Glomerular visceral epithelial cell (primary cell): ENCODE measurements at regions not wholly inside any gene's neighbourhood (a gene's known extent, or its start where the extent isn't known, plus 50 kb on each side); places are given as distances from the start of the nearest gene placed in this dataset.
A peak's percentile ranks its signal among the peaks of the same experiment; 100 is the strongest.
"Not testable (repeated sequence)": the region's sequence is repeated elsewhere in the genome, so short reads cannot be mapped to it uniquely, and the experiment has no call there.

Experiments
- DNase-seq: peaks from one replicate; pipeline ENCODE4 v3.0.0-alpha.2; 2016; ENCODE audit errors: extremely low spot score

DNA sequence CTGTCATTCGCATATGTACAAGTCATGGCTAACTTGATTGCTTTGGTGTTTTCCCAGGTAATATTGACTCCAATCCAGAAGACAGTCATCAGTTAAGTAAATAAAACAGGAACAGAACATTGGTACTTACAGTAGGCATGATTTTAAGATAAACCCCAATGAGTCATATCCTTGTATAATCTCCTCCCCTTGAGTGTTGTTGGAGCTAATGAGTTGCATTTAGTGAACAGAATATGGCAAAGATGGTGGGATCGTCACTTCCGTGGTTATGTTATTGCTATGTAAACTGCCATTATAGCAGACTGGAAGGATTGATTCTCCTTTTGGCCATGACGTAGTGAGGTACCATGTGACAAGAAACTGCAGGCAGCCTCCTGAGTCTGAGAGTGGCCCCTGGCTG lies 102.2 kb downstream of the TMX1 start:
- no peak for DNase-seq

DNA sequence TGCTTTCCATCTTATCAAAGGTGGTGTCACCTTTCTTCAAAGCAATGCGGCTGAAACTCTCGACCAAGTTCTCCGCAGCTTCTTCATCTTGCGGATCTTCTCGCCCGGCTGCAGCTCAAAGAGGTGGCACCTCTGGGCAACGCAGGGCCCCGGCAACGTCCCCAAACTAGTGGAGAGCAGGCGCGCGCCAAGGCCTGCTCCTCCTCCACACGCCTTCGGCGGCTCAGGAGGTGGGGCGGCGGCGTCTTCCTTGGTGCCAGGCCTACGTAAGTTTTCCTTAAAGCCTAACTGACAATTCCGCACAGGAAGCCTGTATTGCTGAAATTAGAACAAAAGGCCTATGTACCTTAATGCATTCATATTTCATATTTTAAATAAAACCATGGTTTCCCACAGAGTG lies 112.0 kb downstream of the TMX1 start:
- no peak for DNase-seq

DNA sequence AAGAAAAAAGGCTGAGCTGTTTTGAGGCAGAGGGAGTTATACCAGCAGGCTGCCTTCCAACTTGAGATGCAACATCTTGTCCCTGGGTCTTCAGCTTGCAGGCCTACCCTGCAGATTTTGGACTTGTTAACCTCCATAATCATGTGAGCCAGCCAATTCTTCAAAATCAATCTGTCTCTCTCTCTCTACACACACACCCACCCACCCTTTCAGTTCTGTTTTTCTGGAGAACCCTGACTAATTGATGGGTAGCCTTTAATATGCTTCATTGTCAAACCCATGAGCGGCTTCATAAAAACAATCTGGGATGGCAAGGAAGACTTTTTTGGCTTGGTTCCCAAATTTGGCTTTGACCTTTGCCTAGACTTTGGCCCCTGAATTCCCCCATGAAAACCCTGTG lies 113.9 kb downstream of the TMX1 start:
- no peak for DNase-seq

DNA sequence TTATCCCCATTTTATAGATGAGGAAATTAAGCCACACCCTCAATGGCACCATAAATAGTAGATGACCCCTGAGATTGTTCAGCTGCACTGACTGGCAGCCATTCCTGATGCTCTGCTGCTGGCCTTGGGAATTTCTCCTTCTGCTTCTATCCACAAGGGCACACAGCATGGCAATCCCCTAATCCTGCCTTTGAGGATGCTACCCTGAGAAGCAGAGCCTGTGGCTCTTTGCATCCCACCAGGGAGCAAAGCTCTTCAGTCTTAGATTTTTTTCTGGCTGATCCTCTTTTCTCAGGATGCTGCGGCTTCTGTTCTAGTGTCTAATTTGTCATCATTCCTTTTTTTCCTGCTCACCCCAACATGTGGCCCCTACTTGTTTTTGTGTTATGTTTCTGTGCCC lies 114.8 kb downstream of the TMX1 start:
- DNase-seq = no peak

DNA sequence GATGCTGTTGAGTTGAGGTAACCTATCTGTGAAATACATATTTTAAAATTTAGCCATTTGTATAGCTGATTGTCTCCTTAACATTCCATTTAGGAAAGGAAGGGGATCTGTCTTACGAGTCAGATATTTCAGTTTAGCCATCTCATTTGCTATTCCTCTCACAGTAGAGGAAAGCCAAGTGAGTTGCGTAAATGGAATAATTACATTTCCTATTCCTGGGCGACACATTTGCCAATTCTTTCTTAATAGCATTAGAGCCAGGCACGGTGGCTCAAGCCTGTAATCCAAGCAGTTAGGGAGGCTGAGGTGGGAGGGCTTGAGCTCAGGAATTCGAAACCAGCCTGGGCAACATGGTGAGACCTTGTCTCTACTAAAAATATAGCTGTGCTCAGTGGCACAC lies 116.3 kb downstream of the TMX1 start:
- no peak for DNase-seq

DNA sequence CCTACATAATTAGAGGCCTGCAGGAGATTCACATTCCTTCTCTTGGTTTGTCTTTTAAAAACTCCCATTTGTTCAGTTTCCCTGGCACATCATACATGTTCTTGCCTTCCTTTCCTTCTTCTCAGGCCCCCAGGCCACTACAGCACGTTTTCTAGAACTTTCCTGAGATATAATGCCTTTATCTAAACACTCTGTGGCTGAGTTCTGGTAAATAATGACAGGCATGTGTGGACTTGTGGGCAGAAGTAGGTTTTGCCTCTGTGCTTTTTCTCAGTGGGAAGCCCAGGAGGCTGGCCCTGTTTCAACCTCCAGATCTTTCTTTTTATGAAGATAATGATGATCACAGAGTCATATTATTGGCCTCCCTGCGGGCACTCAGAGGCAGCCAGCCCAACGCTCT lies 117.2 kb downstream of the TMX1 start:
- no peak for DNase-seq

DNA sequence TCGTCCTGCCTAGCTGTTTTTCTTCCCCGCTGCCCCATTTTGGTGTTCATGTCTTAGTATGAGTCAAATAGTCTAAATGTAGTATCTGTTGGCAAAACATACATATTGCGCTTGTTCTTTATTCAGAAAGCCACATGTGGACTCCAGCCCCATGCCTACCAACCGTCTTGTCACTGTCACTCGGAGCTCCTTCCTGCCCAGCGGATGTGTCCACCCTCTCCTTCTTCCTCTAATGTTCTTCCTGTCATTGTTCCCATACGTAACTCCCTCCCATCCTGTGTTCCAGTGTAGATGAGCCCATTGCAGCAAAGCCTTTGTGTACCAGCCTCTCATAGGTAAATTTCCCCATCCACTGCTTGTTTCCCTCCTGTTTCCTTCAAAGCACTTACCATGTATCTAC lies 120.5 kb downstream of the TMX1 start:
- no peak for DNase-seq

DNA sequence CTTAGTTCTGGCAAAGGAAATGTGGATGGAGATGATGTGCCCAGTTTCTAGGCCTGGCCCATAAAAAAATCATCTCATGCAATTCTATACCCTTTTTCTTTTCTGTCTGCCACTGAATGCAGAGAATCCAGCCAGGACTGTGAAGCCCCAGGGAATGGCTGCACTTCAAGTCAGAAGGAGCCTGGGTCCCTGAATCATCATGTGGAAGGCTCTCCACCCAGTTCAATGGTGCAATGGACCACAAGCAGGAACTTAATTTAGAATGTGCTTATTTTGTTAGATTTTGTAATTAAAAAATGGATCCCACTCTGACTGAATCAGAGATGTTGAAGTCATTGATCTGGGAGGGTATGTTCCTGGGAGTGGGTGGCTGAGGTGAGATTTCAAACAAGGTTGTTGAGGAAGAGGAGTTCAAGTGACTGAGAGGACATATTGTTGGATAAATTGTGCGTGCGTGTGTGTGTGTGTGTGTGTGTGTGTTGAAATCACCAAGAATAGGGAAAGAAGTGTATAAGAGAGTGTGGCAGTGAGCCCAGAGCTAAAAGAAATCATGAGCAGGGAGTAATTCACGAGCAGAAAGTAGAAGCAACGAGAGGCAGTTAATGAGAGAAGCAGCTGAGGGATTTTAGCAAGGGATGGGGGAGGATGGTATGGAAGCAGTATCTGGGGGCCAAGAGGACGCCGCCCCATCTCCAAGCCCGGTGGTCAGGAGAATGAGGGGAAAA lies 125.4 kb downstream of the TMX1 start:
- DNase-seq = no peak

DNA sequence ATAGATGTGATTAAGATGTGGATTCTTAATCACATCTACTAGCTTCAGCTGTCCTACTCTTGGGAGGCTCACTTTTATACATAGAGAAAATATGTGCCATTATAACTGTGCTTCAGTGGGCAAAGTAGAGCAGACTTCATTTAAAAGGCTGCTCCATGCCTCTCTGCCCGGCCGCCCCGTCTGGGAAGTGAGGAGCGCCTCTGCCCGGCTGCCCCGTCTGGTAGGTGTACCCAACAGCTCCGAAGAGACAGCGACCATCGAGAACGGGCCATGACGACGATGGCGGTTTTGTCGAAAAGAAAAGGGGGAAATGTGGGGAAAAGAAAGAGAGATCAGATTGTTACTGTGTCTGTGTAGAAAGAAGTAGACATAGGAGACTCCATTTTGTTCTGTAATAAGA lies 126.4 kb downstream of the TMX1 start:
- DNase-seq = not testable (repeated sequence)

DNA sequence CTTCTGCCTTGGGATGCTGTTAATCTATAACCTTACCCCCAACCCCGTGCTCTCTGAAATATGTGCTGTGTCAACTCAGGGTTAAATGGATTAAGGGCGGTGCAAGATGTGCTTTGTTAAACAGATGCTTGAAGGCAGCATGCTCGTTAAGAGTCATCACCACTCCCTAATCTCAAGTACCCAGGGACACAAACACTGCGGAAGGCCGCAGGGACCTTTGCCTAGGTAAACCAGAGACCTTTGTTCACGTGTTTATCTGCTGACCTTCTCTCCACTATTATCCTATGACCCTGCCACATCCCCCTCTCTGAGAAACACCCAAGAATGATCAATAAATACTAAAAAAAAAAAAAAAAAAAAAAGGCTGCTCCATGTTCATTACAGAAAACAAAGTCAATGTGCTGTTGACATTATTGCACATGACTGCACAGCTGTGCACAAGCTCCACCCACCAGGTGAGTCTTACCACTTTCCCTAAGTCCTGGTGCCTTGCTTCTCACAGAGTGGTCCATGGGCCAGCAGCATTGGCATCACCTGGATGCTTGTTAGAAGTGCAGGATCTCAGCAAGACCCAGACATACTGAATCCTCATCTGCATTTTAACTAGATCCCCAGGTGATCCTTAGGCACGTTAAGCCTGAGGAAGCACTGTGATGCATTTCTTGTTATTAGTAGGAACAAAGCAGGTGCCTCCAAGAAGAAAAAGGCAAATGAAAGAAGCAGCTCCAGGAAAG lies 127.0 kb downstream of the TMX1 start:
- not testable (repeated sequence) for DNase-seq

DNA sequence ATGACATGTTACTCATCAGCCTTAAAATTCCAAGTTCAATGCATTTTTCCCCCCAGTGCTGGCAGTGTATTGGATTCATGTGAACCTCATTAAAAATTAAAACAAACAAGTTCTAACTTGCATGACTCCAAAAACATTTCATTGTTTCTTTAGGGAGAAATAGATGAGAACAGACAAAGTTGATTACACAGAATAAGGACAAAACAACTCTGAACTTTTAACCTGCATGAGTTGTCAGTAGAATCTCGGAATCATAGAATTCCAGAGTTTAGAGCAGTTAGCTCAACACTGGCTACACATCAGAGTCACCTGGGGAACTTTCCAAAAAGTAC lies 127.5 kb downstream of the TMX1 start:
- DNase-seq = no peak

DNA sequence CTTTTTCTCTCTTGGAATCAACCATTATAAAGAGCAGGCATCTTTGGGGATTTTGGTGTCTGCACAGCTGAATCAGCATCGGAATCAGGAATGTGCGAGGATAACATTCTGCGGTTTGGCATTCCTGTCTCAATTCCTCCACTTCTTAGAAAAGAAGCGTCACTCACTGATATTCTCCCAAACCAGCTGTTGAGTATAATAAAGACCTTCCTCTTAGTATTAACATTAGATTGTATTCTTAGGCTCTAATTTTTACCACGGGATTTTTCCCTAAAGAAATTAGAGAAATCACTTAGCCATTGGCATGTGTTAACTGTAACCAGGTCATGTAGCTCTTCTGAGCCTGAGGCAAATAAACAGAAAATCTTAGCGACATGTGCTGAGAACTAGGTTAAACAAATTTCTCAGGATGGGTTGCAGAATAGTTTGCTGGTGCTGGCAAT lies 128.7 kb downstream of the TMX1 start:
- peak; percentile 4 for DNase-seq

DNA sequence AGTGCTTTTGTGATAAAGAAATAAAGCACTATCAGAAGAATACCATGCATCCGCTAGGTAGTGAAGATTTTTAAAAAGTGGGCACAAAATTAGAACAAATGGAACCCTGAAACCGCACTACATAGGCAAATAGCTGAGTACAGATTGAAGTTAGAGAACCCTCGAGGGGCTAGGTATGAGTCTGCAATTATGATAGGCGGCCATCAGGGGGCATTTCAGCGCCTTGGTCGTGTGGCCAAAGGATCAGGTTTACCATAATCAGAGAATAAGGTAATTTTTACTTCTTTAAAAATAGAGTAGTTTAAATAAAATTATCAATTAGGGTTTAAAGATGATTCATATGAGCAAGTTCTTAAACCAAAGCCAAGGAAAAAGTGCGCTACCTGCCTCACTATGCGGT lies 129.8 kb downstream of the TMX1 start:
- no peak for DNase-seq

DNA sequence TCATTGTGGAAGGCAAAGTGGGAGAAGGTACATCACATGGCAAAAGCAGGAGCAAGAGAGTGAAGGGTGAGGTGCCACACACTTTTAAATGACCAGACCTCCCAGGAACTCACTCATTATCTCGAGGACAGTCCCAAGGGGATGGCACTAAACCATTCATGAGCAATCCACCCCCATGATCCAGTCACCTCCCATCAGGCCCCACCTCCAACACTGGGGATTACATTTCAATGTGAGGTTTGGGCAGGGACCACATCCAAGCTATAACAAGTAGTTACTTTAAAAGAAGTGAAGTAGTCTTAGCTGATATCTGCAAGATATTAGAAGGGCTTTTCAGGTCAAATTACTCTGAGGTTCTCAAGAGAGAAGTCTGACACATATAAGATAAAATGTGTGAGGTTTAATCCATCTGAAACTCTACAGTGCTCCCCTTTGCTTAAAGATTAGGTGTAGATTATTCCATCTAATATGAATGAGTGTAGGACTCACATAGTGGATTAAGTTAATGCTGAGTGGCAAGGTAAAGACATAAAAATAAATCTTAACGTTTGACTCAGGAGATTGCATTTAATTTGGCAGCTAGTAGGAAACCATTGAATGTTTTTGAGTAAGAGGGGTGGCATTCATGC lies 130.8 kb downstream of the TMX1 start:
- DNase-seq = no peak

DNA sequence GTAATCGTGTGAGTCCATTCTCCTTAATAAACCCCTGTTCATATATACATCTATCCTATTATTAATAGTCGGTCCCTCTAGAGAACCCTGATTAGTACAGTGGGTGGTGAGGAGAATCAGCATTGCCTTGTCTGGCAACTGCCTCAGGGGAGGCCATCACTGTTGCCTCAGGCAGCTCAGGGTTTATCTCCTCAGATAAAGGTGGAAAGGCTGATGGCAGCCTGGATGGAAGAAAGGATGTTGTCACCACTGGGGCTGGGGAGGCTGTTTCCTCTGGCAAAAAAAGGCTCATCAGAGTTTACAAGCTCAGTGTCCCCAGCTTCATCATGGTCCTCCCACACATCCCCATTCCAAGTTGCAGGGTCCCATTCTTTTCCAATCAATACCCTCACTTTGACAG lies 137.1 kb downstream of the TMX1 start:
- DNase-seq = not testable (repeated sequence)

DNA sequence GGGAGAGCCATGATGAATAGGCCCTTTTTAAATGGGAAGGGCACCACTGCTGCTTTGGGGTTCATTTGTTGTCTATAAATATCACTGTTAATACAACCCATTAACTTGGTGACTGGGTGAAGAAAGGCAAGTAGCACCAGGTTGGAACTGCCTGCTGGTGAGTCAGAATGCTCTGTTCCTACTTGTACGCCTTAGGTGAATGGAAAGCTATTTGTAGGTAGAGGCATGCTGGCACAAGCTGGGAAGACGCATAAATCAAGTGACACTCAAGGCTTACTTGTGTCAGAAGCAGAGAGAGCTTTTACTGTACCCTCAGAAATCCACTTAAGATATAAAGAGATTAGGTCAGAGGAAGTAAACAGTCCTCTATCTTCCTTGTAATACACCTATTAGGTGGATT lies 142.5 kb downstream of the TMX1 start:
- no peak for DNase-seq

DNA sequence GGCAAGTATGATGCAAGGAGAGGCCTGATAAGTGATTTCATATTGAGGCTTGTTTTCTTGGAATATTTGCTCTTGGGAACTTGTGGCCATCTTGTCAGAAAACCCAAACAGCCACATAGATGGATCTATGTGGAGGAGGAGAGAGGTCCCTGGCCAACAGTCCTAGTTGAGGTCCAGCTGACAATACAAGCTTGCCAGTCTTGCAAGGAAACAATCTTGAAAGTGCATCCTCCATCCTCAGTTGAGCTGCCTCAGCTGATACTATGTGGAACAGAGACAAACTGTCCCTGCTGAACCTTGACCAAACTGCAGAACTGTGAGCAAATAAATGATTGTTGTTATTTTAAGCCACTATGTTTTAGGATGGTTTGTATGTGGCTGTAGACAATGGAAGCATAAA lies 146.4 kb downstream of the TMX1 start:
- DNase-seq = no peak

DNA sequence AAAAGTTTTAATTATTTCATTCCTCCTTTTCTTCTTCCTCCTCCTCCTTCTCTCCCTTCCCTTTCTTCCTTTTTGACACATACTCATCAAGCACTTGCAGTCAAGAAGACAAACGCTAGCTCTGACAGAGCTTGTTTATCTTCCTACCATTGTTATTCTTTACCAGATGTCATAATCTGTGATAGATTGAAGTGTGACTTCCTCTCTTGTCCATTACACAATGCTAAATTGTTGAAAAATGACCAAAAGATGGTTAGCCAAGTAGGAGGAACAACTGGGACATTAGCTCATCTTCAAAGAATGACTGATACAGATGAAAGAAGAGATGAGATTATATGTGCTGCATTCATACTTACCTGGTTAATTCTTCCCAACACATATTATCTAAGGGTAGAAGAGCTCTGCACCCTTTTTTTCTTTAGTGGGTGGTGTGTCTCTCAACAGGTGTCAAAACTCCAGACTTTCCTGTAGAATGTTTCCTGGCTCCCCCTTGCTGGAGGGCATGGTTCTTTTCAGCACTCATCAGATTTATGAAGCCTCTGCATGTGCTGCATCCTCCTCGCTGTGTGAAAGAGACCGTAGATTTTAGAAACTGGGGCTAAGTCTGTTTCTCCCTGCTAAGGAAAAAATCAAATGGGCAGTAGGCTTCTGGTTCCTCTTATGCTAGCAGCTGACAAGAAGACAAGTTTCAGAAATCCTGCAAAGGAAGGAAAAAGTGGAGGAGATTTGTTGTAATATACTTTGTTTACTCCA lies 147.1 kb downstream of the TMX1 start:
- peak; percentile 19 for DNase-seq

DNA sequence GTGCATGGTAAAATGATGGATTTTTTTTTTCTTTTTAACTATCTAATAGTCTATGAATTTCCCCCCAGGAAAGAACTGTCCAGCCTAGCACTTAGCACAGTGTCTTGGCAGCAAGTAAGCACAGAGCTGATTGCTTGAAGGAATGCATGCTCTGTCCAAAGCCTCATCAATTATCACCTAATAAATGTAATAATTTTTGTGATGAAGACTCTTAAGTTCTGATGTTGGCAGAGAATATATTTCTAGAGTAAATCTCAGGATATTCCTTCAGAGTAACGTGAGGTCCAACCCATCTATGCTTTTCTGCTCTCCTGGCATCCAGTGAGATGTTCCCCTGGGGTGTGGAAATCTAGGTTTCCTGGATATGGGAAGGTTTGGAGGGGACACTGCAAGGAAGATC lies 152.4 kb downstream of the TMX1 start:
- no peak for DNase-seq

DNA sequence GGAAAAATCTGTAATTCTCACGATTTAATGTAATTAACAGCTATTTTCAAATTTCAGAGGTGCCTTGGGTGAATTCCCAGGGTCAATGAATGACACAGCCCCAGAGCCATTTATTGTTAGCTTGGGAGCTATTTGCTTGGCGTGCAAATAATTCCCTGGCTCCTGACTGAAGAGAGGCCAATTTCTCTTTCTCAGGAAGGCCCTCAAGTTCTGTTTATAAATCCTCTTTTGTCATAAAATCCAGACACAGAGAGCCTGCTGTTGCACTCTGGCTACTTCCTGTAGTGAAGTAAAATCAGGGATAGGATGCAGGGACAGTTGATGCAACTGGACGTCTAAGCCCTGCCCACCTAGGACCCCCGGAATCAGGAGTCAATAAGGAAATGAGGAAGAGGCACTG lies 154.3 kb downstream of the TMX1 start:
- no peak for DNase-seq

DNA sequence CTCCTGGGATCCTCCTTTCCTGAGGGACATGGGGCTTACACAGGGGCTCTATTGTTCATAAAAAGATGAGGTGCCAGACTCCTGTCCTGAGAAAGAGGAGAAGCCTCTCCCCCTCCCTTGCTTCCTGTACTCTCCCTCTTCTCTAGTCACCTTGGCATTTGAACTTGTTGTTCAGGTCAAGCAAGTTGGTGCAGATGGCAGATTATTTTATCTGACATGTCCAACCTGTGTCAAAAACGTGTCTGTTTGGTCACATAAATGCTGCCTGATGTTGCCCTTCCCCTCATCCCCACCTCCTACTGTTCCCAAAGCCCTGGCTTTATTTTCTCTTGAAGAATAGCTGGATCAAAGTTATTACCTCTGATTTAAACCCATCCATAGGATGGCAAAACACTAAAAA lies 154.8 kb downstream of the TMX1 start:
- DNase-seq = no peak

DNA sequence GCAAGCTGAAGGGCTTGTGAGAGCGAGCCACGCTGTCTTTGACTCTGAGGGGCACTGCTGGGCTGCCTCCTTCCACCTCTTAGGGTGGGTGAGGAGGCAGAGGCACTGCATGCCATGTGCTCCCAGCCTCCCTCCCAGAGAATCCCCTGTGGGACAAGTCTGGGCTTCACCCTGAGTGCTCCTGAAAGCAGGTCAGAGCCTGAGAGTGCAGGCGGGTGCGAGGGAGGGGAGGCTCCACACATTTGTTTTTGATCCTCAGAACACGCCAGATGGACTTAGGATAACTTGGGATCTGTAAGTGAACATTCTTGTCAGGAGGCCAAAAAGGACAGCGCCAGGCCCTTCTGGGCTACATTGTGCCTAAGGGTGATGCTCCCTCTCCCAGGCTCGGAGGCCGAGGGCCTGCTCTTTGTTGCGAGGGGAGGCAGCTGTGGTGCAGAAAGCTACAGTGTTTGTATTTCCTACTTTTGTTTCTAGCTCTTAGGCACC lies 155.4 kb downstream of the TMX1 start:
- peak; percentile 85 for DNase-seq
